Mammary epithelial cell (primary cell): ENCODE measurements at regions not wholly inside any gene's neighbourhood (a gene's known extent, or its start where the extent isn't known, plus 50 kb on each side); places are given as distances from the start of the nearest gene placed in this dataset.

Experiments used
- CTCF ChIP-seq, 2 donors: IDR thresholded peaks in 1 of 2; conservative IDR thresholded peaks in 1 of 2; 2 replicates each; pipeline ENCODE4 v1.5.1; 2011 to 2012; ENCODE audit warnings: inconsistent platforms in 2 of 2, low read length in 2 of 2, mild to moderate bottlenecking in 2 of 2, control low read depth in 1 of 2, low read depth in 1 of 2; ENCODE audit not compliant: insufficient read depth in 1 of 2; ENCODE audit errors: extremely low read depth in 1 of 2
- EZH2 ChIP-seq: IDR thresholded peaks from 2 replicates; pipeline ENCODE4 v1.6.1; 2012; ENCODE audit warnings: low read length, inconsistent platforms, borderline replicate concordance

- TF ChIP-seq CTCF (conservative IDR thresholded peaks at IDR 0.05 in 1 of 2, IDR thresholded peaks at IDR 0.05 in 1 of 2; ENCODE audit: extremely low read depth in 1 of 2, insufficient read depth in 1 of 2, low read depth in 1 of 2, low read length in 2 of 2): no peak
- TF ChIP-seq EZH2: no peak
Observed at GRCh38 chr3:150330174-150330573, 77.9 kb upstream of the TSC22D2 start.
